ENCODE measurements at regions not wholly inside any gene's neighbourhood (a gene's known extent, or its start where the extent isn't known, plus 50 kb on each side); places are given as distances from the start of the nearest gene placed in this dataset.
"Not testable (repeated sequence)": the region's sequence is repeated elsewhere in the genome, so short reads cannot be mapped to it uniquely, and the experiment has no call there.

GRCh38 chr12:131204416-131205274 lies 250.9 kb downstream of the ADGRD1 start:
- Histone ChIP-seq H3K27ac (ENCODE audit: control insufficient read depth, insufficient read depth, low read length) (no peak overlapping the region), H3K4me1 (ENCODE audit: control insufficient read depth, extremely low read depth, insufficient read depth, low read length) (no peaks in the 10 kb centered on the region), H3K9me1 (ENCODE audit: control insufficient read depth, extremely low read depth, insufficient read depth, low read length) (no peaks in the 10 kb centered on the region), H3K4me2 (ENCODE audit: control insufficient read depth, extremely low read depth, insufficient read depth, low read depth, low read length) (no peak overlapping the region), H3K9ac (ENCODE audit: control insufficient read depth, extremely low read depth, insufficient read depth, low read length) (no peak overlapping the region), H3K4me3 (ENCODE audit: control insufficient read depth in 2 of 3, extremely low read depth in 1 of 3, insufficient read depth in 2 of 3, low read depth in 1 of 3, low read length in 3 of 3) (no peak overlapping the region), H3K27me3 (ENCODE audit: control insufficient read depth, extremely low read depth, insufficient read depth, low read length) (no peaks in the 10 kb centered on the region), H3K9me3 (ENCODE audit: control insufficient read depth, low read depth, low read length) (no peaks in the 10 kb centered on the region), H3K36me3 (ENCODE audit: control insufficient read depth in 2 of 2, extremely low read depth in 1 of 2, insufficient read depth in 2 of 2, low read length in 2 of 2) (no peaks in the 10 kb centered on the region), H3K79me2 (ENCODE audit: control insufficient read depth, insufficient read depth, low read length) (no peaks in the 10 kb centered on the region), H2AFZ (ENCODE audit: control insufficient read depth, low read length) (no peak overlapping the region), H4K20me1 (ENCODE audit: control insufficient read depth, extremely low read depth, insufficient read depth, low read length) (no peaks in the 10 kb centered on the region)
- FAIRE-seq, result no peak
- no peak for TF ChIP-seq EZH2 (IDR thresholded peaks at IDR 0.05; ENCODE audit: low read length)
- TF ChIP-seq CTCF (optimal IDR thresholded peaks at IDR 0.05 in 1 of 3, IDR thresholded peaks at IDR 0.05 in 1 of 3, conservative IDR thresholded peaks at IDR 0.05 in 1 of 3; ENCODE audit: extremely low read depth in 1 of 3, insufficient read depth in 2 of 3, low read length in 3 of 3), result no peak
- dilution Hi-C loops (cut with MboI; ENCODE audit: extremely low pct_ligation_motif_present, low sequenced_read_pairs), result no loop called here
- DNase-seq (ENCODE audit: low read depth, low spot score), result no peak

- H3K4me2 ChIP-seq (ENCODE audit: control insufficient read depth, extremely low read depth, insufficient read depth, low read depth, low read length); H3K27me3 ChIP-seq (ENCODE audit: control insufficient read depth, extremely low read depth, insufficient read depth, low read length); DNase-seq (ENCODE audit: low read depth, low spot score); H3K9me3 ChIP-seq (ENCODE audit: control insufficient read depth, low read depth, low read length); H3K4me1 ChIP-seq (ENCODE audit: control insufficient read depth, extremely low read depth, insufficient read depth, low read length); H3K9me1 ChIP-seq (ENCODE audit: control insufficient read depth, extremely low read depth, insufficient read depth, low read length); FAIRE-seq; H3K4me3 ChIP-seq (ENCODE audit: control insufficient read depth in 2 of 3, extremely low read depth in 1 of 3, insufficient read depth in 2 of 3, low read depth in 1 of 3, low read length in 3 of 3); H4K20me1 ChIP-seq (ENCODE audit: control insufficient read depth, extremely low read depth, insufficient read depth, low read length); H3K27ac ChIP-seq (ENCODE audit: control insufficient read depth, insufficient read depth, low read length); H3K79me2 ChIP-seq (ENCODE audit: control insufficient read depth, insufficient read depth, low read length); H3K9ac ChIP-seq (ENCODE audit: control insufficient read depth, extremely low read depth, insufficient read depth, low read length); H2AFZ ChIP-seq (ENCODE audit: control insufficient read depth, low read length); H3K36me3 ChIP-seq (ENCODE audit: control insufficient read depth in 2 of 2, extremely low read depth in 1 of 2, insufficient read depth in 2 of 2, low read length in 2 of 2); dilution Hi-C loops (cut with MboI; ENCODE audit: extremely low pct_ligation_motif_present, low sequenced_read_pairs): not testable (repeated sequence)
Measured at GRCh38 chr12:131205275-131205933, 251.7 kb downstream of the ADGRD1 start.

GRCh38 chr12:131206630-131207299 lies 253.1 kb downstream of the ADGRD1 start:
- H3K4me2 ChIP-seq (ENCODE audit: control insufficient read depth, extremely low read depth, insufficient read depth, low read depth, low read length); H3K27me3 ChIP-seq (ENCODE audit: control insufficient read depth, extremely low read depth, insufficient read depth, low read length); FAIRE-seq; H3K9ac ChIP-seq (ENCODE audit: control insufficient read depth, extremely low read depth, insufficient read depth, low read length); H3K9me1 ChIP-seq (ENCODE audit: control insufficient read depth, extremely low read depth, insufficient read depth, low read length); H3K36me3 ChIP-seq (ENCODE audit: control insufficient read depth in 2 of 2, extremely low read depth in 1 of 2, insufficient read depth in 2 of 2, low read length in 2 of 2); H3K4me1 ChIP-seq (ENCODE audit: control insufficient read depth, extremely low read depth, insufficient read depth, low read length); H3K79me2 ChIP-seq (ENCODE audit: control insufficient read depth, insufficient read depth, low read length); H3K9me3 ChIP-seq (ENCODE audit: control insufficient read depth, low read depth, low read length); H3K4me3 ChIP-seq (ENCODE audit: control insufficient read depth in 2 of 3, extremely low read depth in 1 of 3, insufficient read depth in 2 of 3, low read depth in 1 of 3, low read length in 3 of 3); DNase-seq (ENCODE audit: low read depth, low spot score); H3K27ac ChIP-seq (ENCODE audit: control insufficient read depth, insufficient read depth, low read length); H2AFZ ChIP-seq (ENCODE audit: control insufficient read depth, low read length); dilution Hi-C loops (cut with MboI; ENCODE audit: extremely low pct_ligation_motif_present, low sequenced_read_pairs); H4K20me1 ChIP-seq (ENCODE audit: control insufficient read depth, extremely low read depth, insufficient read depth, low read length): not testable (repeated sequence)

GRCh38 chr12:131207300-131207660 lies 253.6 kb downstream of the ADGRD1 start:
- H3K9me3 ChIP-seq (ENCODE audit: control insufficient read depth, low read depth, low read length); H3K4me1 ChIP-seq (ENCODE audit: control insufficient read depth, extremely low read depth, insufficient read depth, low read length); FAIRE-seq; H3K27me3 ChIP-seq (ENCODE audit: control insufficient read depth, extremely low read depth, insufficient read depth, low read length); H4K20me1 ChIP-seq (ENCODE audit: control insufficient read depth, extremely low read depth, insufficient read depth, low read length); H3K79me2 ChIP-seq (ENCODE audit: control insufficient read depth, insufficient read depth, low read length); H3K9ac ChIP-seq (ENCODE audit: control insufficient read depth, extremely low read depth, insufficient read depth, low read length); dilution Hi-C loops (cut with MboI; ENCODE audit: extremely low pct_ligation_motif_present, low sequenced_read_pairs); H3K27ac ChIP-seq (ENCODE audit: control insufficient read depth, insufficient read depth, low read length); H3K36me3 ChIP-seq (ENCODE audit: control insufficient read depth in 2 of 2, extremely low read depth in 1 of 2, insufficient read depth in 2 of 2, low read length in 2 of 2); H3K4me3 ChIP-seq (ENCODE audit: control insufficient read depth in 2 of 3, extremely low read depth in 1 of 3, insufficient read depth in 2 of 3, low read depth in 1 of 3, low read length in 3 of 3); H2AFZ ChIP-seq (ENCODE audit: control insufficient read depth, low read length); DNase-seq (ENCODE audit: low read depth, low spot score); H3K4me2 ChIP-seq (ENCODE audit: control insufficient read depth, extremely low read depth, insufficient read depth, low read depth, low read length); H3K9me1 ChIP-seq (ENCODE audit: control insufficient read depth, extremely low read depth, insufficient read depth, low read length): not testable (repeated sequence)

Data from keratinocyte (primary cell).